Stomach smooth muscle (tissue), 2 donors: ENCODE measurements at regions not wholly inside any gene's neighbourhood (a gene's known extent, or its start where the extent isn't known, plus 50 kb on each side); places are given as distances from the start of the nearest gene placed in this dataset.

Source experiments
- H3K27ac ChIP-seq: one replicate; pipeline ENCODE4 v1.7.0; 2013; ENCODE audit warnings: mild to moderate bottlenecking, low read length, inconsistent platforms
- H3K27me3 ChIP-seq, 2 donors: one replicate each; pipeline ENCODE4 v1.7.0; 2013; ENCODE audit warnings: low read length in 2 of 2; ENCODE audit not compliant: insufficient read depth in 2 of 2, control insufficient read depth in 1 of 2
- H3K36me3 ChIP-seq, 2 donors: one replicate each; pipeline ENCODE4 v1.7.0; 2013; ENCODE audit warnings: low read length in 2 of 2; ENCODE audit not compliant: control insufficient read depth in 2 of 2, insufficient read depth in 2 of 2
- H3K4me1 ChIP-seq: one replicate; pipeline ENCODE4 v1.7.0; 2013; ENCODE audit warnings: low read length; ENCODE audit not compliant: control insufficient read depth, insufficient read depth
- H3K4me3 ChIP-seq, 2 donors: one replicate each; pipeline ENCODE4 v1.7.0; 2013; ENCODE audit warnings: low read length in 2 of 2
- H3K9ac ChIP-seq, 2 donors: one replicate each; pipeline ENCODE4 v1.7.0; 2013; ENCODE audit warnings: low read length in 2 of 2, mild to moderate bottlenecking in 1 of 2
- H3K9me3 ChIP-seq, 2 donors: one replicate each; pipeline ENCODE4 v1.7.0; 2013; ENCODE audit warnings: low read length in 2 of 2; ENCODE audit not compliant: control insufficient read depth in 2 of 2
- donor health status: healthy.
- donor health status: Pancreatic carcinoma.

DNA sequence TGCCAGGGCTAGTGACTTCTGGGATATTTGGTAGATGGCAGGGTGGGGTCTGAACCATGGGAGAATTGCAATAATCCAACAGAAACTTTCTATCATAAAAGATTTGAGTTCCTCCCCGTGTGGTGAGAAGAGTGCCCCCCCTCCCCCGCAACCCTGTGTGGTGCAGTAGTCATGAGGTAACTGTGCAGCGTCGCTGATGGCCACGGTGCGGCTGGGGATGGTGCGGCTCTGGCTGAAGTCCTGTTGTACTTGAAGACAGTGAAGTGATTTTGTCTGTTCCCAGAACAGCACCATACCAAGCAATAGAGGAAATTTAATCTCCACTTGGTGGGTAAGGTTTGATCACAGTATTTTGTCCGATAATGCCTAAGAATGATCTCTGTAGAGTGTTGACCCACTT, 654.8 kb upstream of the POU3F2 start:
- H3K9ac ChIP-seq, result no peak overlapping the region
- H3K36me3 ChIP-seq, result no peaks in the 10 kb centered on the region

DNA sequence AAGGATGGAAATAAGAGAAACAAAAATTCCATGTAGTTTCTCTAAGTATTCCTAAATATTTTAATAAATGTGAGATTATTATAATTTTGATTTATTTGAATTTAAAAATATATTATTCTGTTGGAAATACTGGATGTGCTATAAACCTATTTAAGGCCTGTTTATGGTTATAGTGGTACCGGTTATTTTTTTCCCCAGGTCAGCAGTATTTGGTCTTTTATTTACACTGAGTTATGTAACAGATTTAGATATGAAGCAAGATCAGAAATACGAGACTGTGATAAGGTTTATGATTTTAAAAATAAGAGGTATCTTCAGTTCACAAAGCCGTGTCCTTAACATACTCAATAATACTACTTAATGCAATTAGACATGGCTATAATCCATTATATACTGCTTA, 634.3 kb upstream of the POU3F2 start:
- Histone ChIP-seq H3K9me3 (no peaks in the 10 kb centered on the region), H3K4me1 (no peaks in the 10 kb centered on the region), H3K4me3 (no peak overlapping the region), H3K9ac (no peak overlapping the region), H3K27ac (no peak overlapping the region), H3K36me3 (no peaks in the 10 kb centered on the region), H3K27me3 (no peaks in the 10 kb centered on the region)

More for the DNA sequence above, 654.8 kb upstream of the POU3F2 start:
- Histone ChIP-seq H3K4me1 (no peaks in the 10 kb centered on the region), H3K27me3 (no peaks in the 10 kb centered on the region), H3K9me3 (no peaks in the 10 kb centered on the region), H3K27ac (no peak overlapping the region), H3K4me3 (no peak overlapping the region)

DNA sequence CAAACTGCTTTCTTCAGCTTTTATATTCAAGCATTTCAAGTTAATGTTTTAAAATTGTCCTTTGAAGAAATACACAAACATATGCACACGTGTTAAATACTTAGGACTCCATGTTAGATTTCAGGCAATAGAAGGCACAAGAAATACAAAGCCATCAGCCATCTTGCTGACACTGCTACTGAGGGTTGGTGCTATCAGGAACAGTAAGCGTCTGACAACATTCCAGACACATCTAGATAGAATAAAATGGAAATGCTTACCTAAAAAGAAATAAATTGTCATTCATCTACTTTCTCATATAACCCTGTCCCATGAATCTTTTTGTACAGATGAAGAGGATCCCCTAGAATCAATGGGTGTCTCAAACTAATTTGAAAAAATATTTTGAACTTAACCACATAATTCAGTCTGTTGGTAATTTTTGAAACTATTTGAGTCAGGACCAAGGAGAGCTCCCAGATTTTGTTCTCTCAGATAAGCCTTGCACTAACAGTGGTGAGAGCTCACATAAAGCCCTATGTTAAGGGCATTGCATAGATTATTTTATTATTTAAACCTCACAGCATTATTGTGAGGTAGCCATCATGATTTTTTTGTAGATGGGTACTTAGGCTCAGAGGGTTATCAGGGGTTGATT, 631.1 kb upstream of the POU3F2 start:
- H3K36me3 ChIP-seq, result no peaks in the 10 kb centered on the region
- no peaks in the 10 kb centered on the region for H3K9me3 ChIP-seq
- H3K4me1 ChIP-seq, result no peaks in the 10 kb centered on the region
- no peak overlapping the region for H3K4me3 ChIP-seq
- no peaks in the 10 kb centered on the region for H3K27me3 ChIP-seq
- H3K27ac ChIP-seq, result no peak overlapping the region
- H3K9ac ChIP-seq, result no peak overlapping the region

DNA sequence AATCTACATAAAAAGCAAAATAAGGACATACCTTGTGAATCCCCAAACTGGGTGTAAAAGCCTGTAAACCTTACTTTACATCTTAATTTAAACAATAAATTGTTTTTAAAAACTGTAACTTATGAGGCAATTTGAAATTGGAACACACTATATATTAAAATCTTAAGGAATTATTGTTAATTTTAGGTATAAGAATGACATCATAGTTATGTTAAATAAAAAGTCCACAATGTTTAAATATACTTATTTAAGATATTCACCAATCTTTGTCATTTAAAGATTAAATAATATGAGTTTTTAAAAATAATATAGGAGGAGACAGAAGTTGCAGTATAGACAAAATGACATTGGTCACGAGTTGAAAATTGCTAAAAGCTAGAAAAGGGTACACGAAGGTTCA, 621.9 kb upstream of the POU3F2 start:
- H3K9me3 ChIP-seq, result no peaks in the 10 kb centered on the region
- H3K27ac ChIP-seq, result no peak overlapping the region
- no peaks in the 10 kb centered on the region for H3K4me1 ChIP-seq
- H3K36me3 ChIP-seq, result no peaks in the 10 kb centered on the region
- H3K9ac ChIP-seq, result no peak overlapping the region
- no peaks in the 10 kb centered on the region for H3K27me3 ChIP-seq
- no peak overlapping the region for H3K4me3 ChIP-seq

DNA sequence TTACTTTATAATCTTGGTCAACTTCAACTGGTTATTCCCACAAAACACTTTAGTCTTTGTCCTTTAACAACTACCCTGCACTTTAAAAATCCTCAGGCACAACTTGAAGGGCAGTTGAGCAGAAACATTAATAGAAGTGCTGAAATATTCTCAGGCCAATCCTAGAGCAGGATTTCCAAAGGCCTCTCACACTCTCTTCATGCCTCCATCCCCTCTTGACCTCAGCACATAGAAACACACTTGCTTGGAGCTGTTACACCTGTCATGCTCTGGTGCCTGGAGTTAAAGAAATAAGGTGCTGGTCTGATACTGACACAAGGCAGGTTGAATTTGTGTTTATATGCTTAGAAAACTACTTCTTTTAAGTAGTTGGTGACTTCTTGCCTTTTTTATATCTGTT, 618.8 kb upstream of the POU3F2 start:
- no peak overlapping the region for H3K4me3 ChIP-seq
- H3K36me3 ChIP-seq, result no peaks in the 10 kb centered on the region
- no peaks in the 10 kb centered on the region for H3K27me3 ChIP-seq
- H3K4me1 ChIP-seq, result no peaks in the 10 kb centered on the region
- H3K27ac ChIP-seq, result no peak overlapping the region
- H3K9me3 ChIP-seq, result no peaks in the 10 kb centered on the region
- no peak overlapping the region for H3K9ac ChIP-seq

DNA sequence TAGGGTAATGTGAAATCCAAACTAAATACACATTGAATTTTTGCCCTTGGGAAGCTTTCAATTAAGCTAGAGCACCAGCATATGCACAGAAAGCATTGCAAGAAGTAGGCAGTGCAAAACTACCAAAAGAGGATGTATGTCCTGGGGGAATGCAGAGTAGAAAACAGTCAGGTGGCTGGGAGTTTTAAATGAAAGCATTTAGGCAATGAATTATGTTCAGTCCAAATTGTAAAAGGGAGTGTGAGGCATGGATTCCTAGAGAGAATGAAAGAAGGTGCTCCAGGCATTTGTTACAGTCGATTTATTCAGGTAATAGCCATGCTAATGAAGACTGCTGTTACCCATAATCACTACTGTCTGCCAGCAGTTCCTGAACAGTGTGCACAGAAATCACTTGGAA, 604.1 kb upstream of the POU3F2 start:
- no peak overlapping the region for H3K9ac ChIP-seq
- no peak overlapping the region for H3K27ac ChIP-seq
- no peaks in the 10 kb centered on the region for H3K4me1 ChIP-seq

DNA sequence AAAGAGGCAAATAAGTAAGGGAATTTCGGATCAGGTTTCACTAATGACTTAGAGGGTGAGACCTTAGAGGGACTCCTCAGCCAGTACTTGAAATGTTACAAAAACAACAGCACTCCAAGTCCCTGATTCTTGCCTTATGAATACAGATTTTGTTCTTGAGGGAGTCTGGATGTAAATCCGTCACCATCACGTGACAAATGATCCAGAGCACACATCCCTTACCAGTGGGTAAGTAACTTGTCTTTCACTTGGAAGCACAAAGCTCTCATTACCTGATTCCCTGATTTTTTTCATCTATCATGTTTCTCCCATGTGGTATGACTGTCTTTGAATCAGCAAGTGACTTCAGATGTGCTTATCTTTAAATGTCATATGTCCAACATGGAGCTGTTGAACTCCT, 595.3 kb upstream of the POU3F2 start:
- Histone ChIP-seq H3K9me3 (no peaks in the 10 kb centered on the region), H3K27me3 (no peaks in the 10 kb centered on the region), H3K27ac (no peak overlapping the region), H3K4me1 (no peaks in the 10 kb centered on the region), H3K9ac (no peak overlapping the region), H3K4me3 (no peak overlapping the region), H3K36me3 (no peaks in the 10 kb centered on the region)

More for the DNA sequence above, 604.1 kb upstream of the POU3F2 start:
- H3K9me3 ChIP-seq, result no peaks in the 10 kb centered on the region
- no peaks in the 10 kb centered on the region for H3K27me3 ChIP-seq
- no peak overlapping the region for H3K4me3 ChIP-seq
- no peaks in the 10 kb centered on the region for H3K36me3 ChIP-seq

DNA sequence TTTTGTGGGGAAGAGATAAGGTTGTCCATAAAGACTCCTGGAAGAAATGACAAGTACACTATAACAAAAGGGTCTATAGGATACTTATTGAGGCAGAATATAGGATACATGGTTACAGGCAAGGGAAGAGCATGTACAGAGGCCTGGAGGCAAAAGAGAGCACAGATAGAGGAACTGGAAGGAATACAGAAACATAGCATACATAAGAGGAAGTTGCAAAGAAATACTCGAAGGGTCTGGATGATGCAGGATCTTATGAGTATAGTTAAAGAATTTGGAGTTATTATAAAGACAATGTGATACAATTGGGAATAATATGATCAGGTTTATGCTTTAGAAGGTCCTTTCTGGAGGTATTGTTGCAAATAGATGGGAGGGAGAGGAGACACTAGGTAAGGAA, 592.7 kb upstream of the POU3F2 start:
- no peaks in the 10 kb centered on the region for H3K4me1 ChIP-seq
- no peak overlapping the region for H3K4me3 ChIP-seq
- no peak overlapping the region for H3K9ac ChIP-seq
- H3K27me3 ChIP-seq, result no peaks in the 10 kb centered on the region
- no peaks in the 10 kb centered on the region for H3K36me3 ChIP-seq
- no peaks in the 10 kb centered on the region for H3K9me3 ChIP-seq
- H3K27ac ChIP-seq, result no peak overlapping the region

DNA sequence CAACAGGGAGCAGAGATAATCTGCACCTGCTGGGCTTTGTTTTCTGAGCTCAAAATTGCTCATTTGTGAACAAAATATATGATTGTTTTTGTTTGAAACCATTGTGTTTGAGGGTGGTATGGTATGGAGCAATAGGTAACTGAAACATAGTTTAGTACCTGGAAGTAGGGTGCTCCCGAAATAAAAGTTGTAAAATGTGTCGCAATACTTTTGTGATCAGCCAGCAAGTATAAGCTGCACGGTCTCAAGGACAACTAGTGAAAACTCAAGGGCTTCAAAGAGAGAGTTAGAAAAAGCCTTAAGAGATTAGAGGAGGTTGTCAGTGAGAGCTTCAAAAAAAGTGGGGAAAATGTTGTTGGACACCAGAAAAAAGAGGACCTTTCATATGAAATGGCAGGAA, 579.8 kb upstream of the POU3F2 start:
- Histone ChIP-seq H3K9ac (no peak overlapping the region), H3K36me3 (no peaks in the 10 kb centered on the region), H3K4me1 (no peaks in the 10 kb centered on the region), H3K4me3 (no peak overlapping the region), H3K27ac (no peak overlapping the region), H3K9me3 (no peaks in the 10 kb centered on the region), H3K27me3 (no peaks in the 10 kb centered on the region)

DNA sequence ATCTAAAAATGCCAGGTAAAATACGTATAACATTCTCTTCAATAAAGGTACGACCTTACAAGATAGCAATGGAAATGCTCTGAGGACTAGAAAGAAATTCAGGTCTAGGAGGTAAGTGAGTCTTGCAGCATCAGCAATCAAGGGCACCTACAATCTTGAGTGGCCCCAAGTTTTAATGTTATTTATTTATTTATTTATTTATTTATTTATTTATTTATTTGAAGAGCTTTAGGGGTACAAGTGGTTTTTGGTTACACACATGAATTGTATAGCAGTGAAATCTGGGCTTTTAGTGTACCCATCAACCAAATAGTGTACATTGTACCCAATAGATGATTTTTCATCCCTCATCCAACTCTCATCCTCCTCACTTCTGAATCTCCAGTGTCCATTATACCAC, 574.0 kb upstream of the POU3F2 start:
- no peaks in the 10 kb centered on the region for H3K27me3 ChIP-seq
- no peaks in the 10 kb centered on the region for H3K9me3 ChIP-seq
- no peaks in the 10 kb centered on the region for H3K36me3 ChIP-seq
- H3K9ac ChIP-seq, result no peak overlapping the region
- no peaks in the 10 kb centered on the region for H3K4me1 ChIP-seq
- H3K27ac ChIP-seq, result no peak overlapping the region
- H3K4me3 ChIP-seq, result no peak overlapping the region

DNA sequence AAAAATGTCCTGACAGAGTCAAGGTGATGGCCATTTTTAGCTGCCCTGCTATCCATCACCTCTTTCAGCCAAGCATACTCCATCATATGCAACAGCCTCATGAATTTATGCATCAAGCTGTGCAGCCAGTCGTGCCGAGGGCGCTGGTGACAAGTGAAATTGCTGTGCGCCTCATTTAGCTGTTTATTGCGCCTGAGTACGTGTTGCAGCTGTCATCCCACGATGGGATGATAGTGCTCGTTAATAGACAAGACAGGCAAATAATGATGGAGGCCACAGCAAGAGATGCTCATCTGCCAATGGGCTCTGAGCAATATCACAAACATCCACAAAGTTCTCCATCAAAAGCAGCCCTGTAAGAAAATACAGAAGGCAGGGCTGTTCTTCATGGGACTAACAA, 562.3 kb upstream of the POU3F2 start:
- H3K9ac ChIP-seq, result no peak overlapping the region
- H3K9me3 ChIP-seq, result no peaks in the 10 kb centered on the region
- no peaks in the 10 kb centered on the region for H3K27me3 ChIP-seq
- no peaks in the 10 kb centered on the region for H3K4me1 ChIP-seq
- H3K36me3 ChIP-seq, result no peaks in the 10 kb centered on the region
- H3K4me3 ChIP-seq, result no peak overlapping the region
- H3K27ac ChIP-seq, result no peak overlapping the region
